ENCODE measurements at regions not wholly inside any gene's neighbourhood (a gene's known extent, or its start where the extent isn't known, plus 50 kb on each side); places are given as distances from the start of the nearest gene placed in this dataset.

DNA sequence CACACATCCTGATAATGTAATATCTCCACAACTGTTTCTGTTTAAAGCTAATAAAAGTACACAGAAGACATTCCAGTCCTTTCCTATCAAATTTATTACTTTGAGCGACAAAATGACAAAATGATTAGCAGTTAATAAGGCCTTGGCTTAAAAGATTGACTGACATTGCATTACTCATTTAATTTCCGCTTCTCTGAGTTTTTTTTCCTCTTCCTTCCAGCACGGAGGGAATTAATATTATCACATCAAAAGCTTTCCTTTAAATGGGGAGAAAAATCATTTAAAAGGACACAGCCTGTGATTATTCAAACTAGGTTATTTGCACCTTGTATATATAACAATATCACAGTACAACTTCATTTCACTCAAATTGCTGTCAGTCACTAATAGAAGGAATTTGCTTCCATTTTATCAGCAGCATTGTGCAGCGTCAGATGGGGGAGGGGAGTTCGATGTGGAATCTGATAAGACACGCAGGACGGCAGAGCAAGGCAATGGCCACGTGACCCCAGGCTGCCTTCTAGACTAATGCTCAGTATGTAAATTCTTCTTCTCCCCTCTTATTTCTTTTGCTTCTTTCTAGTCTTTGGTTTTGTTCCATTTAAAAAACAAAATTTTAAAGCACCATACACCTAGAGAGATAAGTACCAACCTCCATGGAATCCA, 400.5 kb downstream of the IRX1 start:
- peak; percentile 55 for DNase-seq
- H2BK15ac ChIP-seq (replicated peaks; ENCODE audit: low read depth), result no peak overlapping the region
- no peak overlapping the region for H3K56ac ChIP-seq (ENCODE audit: low read length)
- no peaks in the 10 kb centered on the region for H3K36me3 ChIP-seq (ENCODE audit: control insufficient read depth, insufficient read depth, low read length)
- H4K5ac ChIP-seq (ENCODE audit: low read length), result no peak overlapping the region
- H3K27me3 ChIP-seq (ENCODE audit: insufficient read depth, low read length, poor library complexity), result no peaks in the 10 kb centered on the region
- no peak overlapping the region for H3K4me2 ChIP-seq (ENCODE audit: low read length)
- no CpG with 5 or more reads among the region's 8 CpGs for WGBS (ENCODE audit: extremely low coverage, insufficient coverage, low lambda C conversion rate)
- no peak overlapping the region for H3K23ac ChIP-seq (ENCODE audit: low read length)
- H3K79me1 ChIP-seq (ENCODE audit: low read length), result no peaks in the 10 kb centered on the region
- H3K79me2 ChIP-seq (ENCODE audit: control insufficient read depth, insufficient read depth, low read length), result no peaks in the 10 kb centered on the region
- no peak overlapping the region for H3K4ac ChIP-seq (ENCODE audit: low read depth, low read length)
- no peak overlapping the region for H3K4me3 ChIP-seq (ENCODE audit: low read length)
- H2BK120ac ChIP-seq (ENCODE audit: low read depth, low read length), result no peak overlapping the region
- H3K9ac ChIP-seq (ENCODE audit: low read length), result no peak overlapping the region
- H2BK5ac ChIP-seq (ENCODE audit: low read length), result no peak overlapping the region
- no peaks in the 10 kb centered on the region for H3K4me1 ChIP-seq (ENCODE audit: control insufficient read depth, low read depth, low read length)
- H4K8ac ChIP-seq (ENCODE audit: low read depth, low read length), result no peak overlapping the region
- H3K18ac ChIP-seq (ENCODE audit: low read length), result no peak overlapping the region
- no peak overlapping the region for H3K27ac ChIP-seq (ENCODE audit: low read depth, low read length)
- no peak overlapping the region for H2AK5ac ChIP-seq (ENCODE audit: low read length)

DNA sequence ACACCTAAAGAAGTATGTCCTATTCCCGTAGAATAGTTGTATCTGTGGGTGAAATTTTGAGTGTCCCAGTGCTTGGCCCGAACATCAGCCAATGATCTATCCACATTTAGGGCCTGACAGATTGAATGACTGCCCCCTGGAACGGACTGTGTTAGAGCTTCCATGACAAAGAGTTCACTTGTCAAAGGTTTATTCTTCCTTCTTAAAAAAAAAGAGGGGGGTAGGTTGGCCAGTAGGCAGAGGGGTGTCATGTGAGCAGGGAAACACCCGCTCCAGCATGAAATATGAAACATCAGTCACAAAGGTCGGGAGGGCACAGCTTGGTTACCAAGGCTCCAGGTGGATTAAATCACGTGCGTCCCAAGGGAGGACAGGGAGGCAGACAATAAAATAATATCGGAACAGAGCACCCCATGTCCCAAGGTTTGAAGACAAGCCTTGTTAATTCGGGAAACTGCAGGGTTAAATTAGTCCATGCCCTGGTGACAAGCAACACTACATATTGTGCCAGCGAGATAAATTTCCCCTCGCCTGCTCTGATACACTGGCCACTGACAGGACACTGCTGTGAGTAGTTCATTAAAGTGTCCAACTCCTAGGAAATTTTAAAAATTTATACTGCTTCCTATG, 401.2 kb downstream of the IRX1 start:
- H3K4me1 ChIP-seq (ENCODE audit: control insufficient read depth, low read depth, low read length), result no peaks in the 10 kb centered on the region
- no peak overlapping the region for H2BK15ac ChIP-seq (replicated peaks; ENCODE audit: low read depth)
- H2BK5ac ChIP-seq (ENCODE audit: low read length), result no peak overlapping the region
- H2AK5ac ChIP-seq (ENCODE audit: low read length), result no peak overlapping the region
- no peaks in the 10 kb centered on the region for H3K79me2 ChIP-seq (ENCODE audit: control insufficient read depth, insufficient read depth, low read length)
- no peaks in the 10 kb centered on the region for H3K79me1 ChIP-seq (ENCODE audit: low read length)
- H3K9ac ChIP-seq (ENCODE audit: low read length), result no peak overlapping the region
- H4K5ac ChIP-seq (ENCODE audit: low read length), result no peak overlapping the region
- WGBS (ENCODE audit: extremely low coverage, insufficient coverage, low lambda C conversion rate), result no CpG with 5 or more reads among the region's 11 CpGs
- no peak overlapping the region for H2BK120ac ChIP-seq (ENCODE audit: low read depth, low read length)
- H3K4me3 ChIP-seq (ENCODE audit: low read length), result no peak overlapping the region
- H3K27me3 ChIP-seq (ENCODE audit: insufficient read depth, low read length, poor library complexity), result no peaks in the 10 kb centered on the region
- H3K27ac ChIP-seq (ENCODE audit: low read depth, low read length), result no peak overlapping the region
- H4K8ac ChIP-seq (ENCODE audit: low read depth, low read length), result no peak overlapping the region
- H3K18ac ChIP-seq (ENCODE audit: low read length), result no peak overlapping the region
- DNase-seq, result no peak
- no peak overlapping the region for H3K56ac ChIP-seq (ENCODE audit: low read length)
- no peak overlapping the region for H3K4ac ChIP-seq (ENCODE audit: low read depth, low read length)
- H3K36me3 ChIP-seq (ENCODE audit: control insufficient read depth, insufficient read depth, low read length), result no peaks in the 10 kb centered on the region
- H3K4me2 ChIP-seq (ENCODE audit: low read length), result no peak overlapping the region
- H3K23ac ChIP-seq (ENCODE audit: low read length), result no peak overlapping the region

DNA sequence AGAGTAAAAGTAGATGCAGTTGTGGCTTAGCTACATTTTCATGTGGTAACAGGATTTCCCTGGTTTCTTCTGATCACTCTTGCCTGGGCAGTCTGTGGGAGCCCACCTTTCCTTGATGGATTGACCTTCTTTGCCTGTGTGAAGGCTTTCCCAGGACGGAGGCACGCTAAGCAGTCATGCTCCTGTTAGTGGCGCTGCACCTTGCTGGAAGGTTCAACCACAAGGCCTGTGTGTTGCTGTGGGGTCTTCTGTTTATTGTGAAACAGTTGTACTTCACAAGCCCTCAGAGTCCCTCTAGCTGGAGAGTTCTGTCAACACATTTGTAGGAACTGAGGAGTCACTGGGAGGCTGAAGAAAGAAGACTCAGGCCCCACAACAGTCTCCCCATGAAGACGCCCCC, 402.0 kb downstream of the IRX1 start:
- no CpG with 5 or more reads among the region's 4 CpGs for WGBS (ENCODE audit: extremely low coverage, insufficient coverage, low lambda C conversion rate)
- no peak overlapping the region for H3K4me3 ChIP-seq (ENCODE audit: low read length)
- no peak overlapping the region for H2BK5ac ChIP-seq (ENCODE audit: low read length)
- no peak for DNase-seq
- no peak overlapping the region for H3K56ac ChIP-seq (ENCODE audit: low read length)
- no peak overlapping the region for H3K4ac ChIP-seq (ENCODE audit: low read depth, low read length)
- no peak overlapping the region for H2BK120ac ChIP-seq (ENCODE audit: low read depth, low read length)
- no peak overlapping the region for H2BK15ac ChIP-seq (replicated peaks; ENCODE audit: low read depth)
- no peaks in the 10 kb centered on the region for H3K36me3 ChIP-seq (ENCODE audit: control insufficient read depth, insufficient read depth, low read length)
- H3K4me1 ChIP-seq (ENCODE audit: control insufficient read depth, low read depth, low read length), result no peaks in the 10 kb centered on the region
- no peak overlapping the region for H3K9ac ChIP-seq (ENCODE audit: low read length)
- H4K5ac ChIP-seq (ENCODE audit: low read length), result no peak overlapping the region
- no peak overlapping the region for H3K18ac ChIP-seq (ENCODE audit: low read length)
- no peaks in the 10 kb centered on the region for H3K79me2 ChIP-seq (ENCODE audit: control insufficient read depth, insufficient read depth, low read length)
- H3K27ac ChIP-seq (ENCODE audit: low read depth, low read length), result no peak overlapping the region
- H4K8ac ChIP-seq (ENCODE audit: low read depth, low read length), result no peak overlapping the region
- no peak overlapping the region for H3K4me2 ChIP-seq (ENCODE audit: low read length)
- H2AK5ac ChIP-seq (ENCODE audit: low read length), result no peak overlapping the region
- H3K23ac ChIP-seq (ENCODE audit: low read length), result no peak overlapping the region
- no peaks in the 10 kb centered on the region for H3K27me3 ChIP-seq (ENCODE audit: insufficient read depth, low read length, poor library complexity)
- no peaks in the 10 kb centered on the region for H3K79me1 ChIP-seq (ENCODE audit: low read length)

DNA sequence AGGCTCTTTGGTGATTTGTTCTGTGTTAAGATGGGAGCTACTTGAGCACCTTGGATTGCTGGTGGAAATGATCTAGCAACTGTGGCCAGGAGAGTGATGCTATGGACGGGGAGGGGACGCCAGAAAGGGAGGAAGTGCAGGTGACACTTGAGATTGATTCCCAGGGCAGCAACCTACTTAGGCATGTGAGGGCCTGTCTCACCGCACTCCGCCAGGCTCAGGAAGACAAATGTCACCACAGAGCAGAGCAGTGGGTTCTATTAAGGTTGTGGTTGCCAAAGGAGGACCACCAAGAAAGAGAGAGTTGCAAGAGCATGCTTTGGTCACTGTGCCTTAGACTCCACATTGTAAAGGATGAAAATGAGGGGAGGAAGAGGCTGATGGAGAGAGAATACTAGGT, 404.3 kb downstream of the IRX1 start:
- Histone ChIP-seq H3K4me3 (ENCODE audit: low read length) (no peak overlapping the region), H3K9ac (ENCODE audit: low read length) (no peak overlapping the region), H3K56ac (ENCODE audit: low read length) (no peak overlapping the region), H3K79me1 (ENCODE audit: low read length) (no peaks in the 10 kb centered on the region), H4K5ac (ENCODE audit: low read length) (no peak overlapping the region), H4K8ac (ENCODE audit: low read depth, low read length) (no peak overlapping the region), H2BK5ac (ENCODE audit: low read length) (no peak overlapping the region), H3K18ac (ENCODE audit: low read length) (no peak overlapping the region), H3K36me3 (ENCODE audit: control insufficient read depth, insufficient read depth, low read length) (no peaks in the 10 kb centered on the region), H3K4me2 (ENCODE audit: low read length) (no peak overlapping the region), H3K4ac (ENCODE audit: low read depth, low read length) (no peak overlapping the region), H2BK120ac (ENCODE audit: low read depth, low read length) (no peak overlapping the region), H3K23ac (ENCODE audit: low read length) (no peak overlapping the region), H3K79me2 (ENCODE audit: control insufficient read depth, insufficient read depth, low read length) (no peaks in the 10 kb centered on the region), H3K27ac (ENCODE audit: low read depth, low read length) (no peak overlapping the region), H2AK5ac (ENCODE audit: low read length) (no peak overlapping the region), H3K4me1 (ENCODE audit: control insufficient read depth, low read depth, low read length) (no peaks in the 10 kb centered on the region), H3K27me3 (ENCODE audit: insufficient read depth, low read length, poor library complexity) (no peaks in the 10 kb centered on the region), H2BK15ac (replicated peaks; ENCODE audit: low read depth) (no peak overlapping the region)
- WGBS (ENCODE audit: extremely low coverage, insufficient coverage, low lambda C conversion rate), result no CpG with 5 or more reads among the region's 4 CpGs
- no peak for DNase-seq

DNA sequence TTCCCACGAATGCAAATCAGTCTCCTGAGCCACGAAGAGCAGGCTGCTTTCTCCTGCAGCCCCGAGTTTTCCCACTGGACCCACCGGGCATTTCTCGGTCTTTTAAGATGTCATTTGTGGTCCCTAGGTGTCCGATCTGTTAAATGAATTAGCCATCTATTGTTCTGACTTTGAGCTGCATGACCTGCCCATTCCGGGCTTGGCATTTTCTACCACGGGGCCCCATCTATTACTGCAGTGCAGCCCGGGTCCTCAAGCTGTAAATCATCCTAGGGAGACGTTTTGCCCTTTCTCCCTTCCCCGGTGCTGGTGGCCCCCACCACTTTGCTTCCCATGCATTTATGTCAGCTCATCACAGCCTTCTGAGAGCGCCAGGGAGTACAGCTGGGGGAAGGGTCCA, 405.4 kb downstream of the IRX1 start:
- Histone ChIP-seq H3K4me1 (ENCODE audit: control insufficient read depth, low read depth, low read length) (no peaks in the 10 kb centered on the region), H3K79me1 (ENCODE audit: low read length) (no peaks in the 10 kb centered on the region), H4K5ac (ENCODE audit: low read length) (no peak overlapping the region), H4K8ac (ENCODE audit: low read depth, low read length) (no peak overlapping the region), H2BK15ac (replicated peaks; ENCODE audit: low read depth) (no peak overlapping the region), H3K27me3 (ENCODE audit: insufficient read depth, low read length, poor library complexity) (no peaks in the 10 kb centered on the region), H3K18ac (ENCODE audit: low read length) (no peak overlapping the region), H3K9ac (ENCODE audit: low read length) (no peak overlapping the region), H3K23ac (ENCODE audit: low read length) (no peak overlapping the region), H3K36me3 (ENCODE audit: control insufficient read depth, insufficient read depth, low read length) (no peaks in the 10 kb centered on the region), H3K4ac (ENCODE audit: low read depth, low read length) (no peak overlapping the region), H2AK5ac (ENCODE audit: low read length) (no peak overlapping the region), H3K27ac (ENCODE audit: low read depth, low read length) (no peak overlapping the region), H3K56ac (ENCODE audit: low read length) (no peak overlapping the region), H2BK5ac (ENCODE audit: low read length) (no peak overlapping the region), H3K4me3 (ENCODE audit: low read length) (no peak overlapping the region), H2BK120ac (ENCODE audit: low read depth, low read length) (no peak overlapping the region), H3K4me2 (ENCODE audit: low read length) (no peak overlapping the region), H3K79me2 (ENCODE audit: control insufficient read depth, insufficient read depth, low read length) (no peaks in the 10 kb centered on the region)
- no CpG with 5 or more reads among the region's 12 CpGs for WGBS (ENCODE audit: extremely low coverage, insufficient coverage, low lambda C conversion rate)
- DNase-seq, result no peak
